ENCODE measurements at regions not wholly inside any gene's neighbourhood (a gene's known extent, or its start where the extent isn't known, plus 50 kb on each side); places are given as distances from the start of the nearest gene placed in this dataset.

GRCh38 chrX:116238093-116238492 lies 67.5 kb downstream of the AGTR2 start:
- no peaks in the 10 kb centered on the region for H3K9me3 ChIP-seq (ENCODE audit: low read depth, low read length)
- H3K27me3 ChIP-seq (ENCODE audit: insufficient read depth, low read length), result no peaks in the 10 kb centered on the region
- TF ChIP-seq CTCF (IDR thresholded peaks at IDR 0.05; ENCODE audit: extremely low read depth, low read depth, low read length), result no peak
- no peak overlapping the region for H3K27ac ChIP-seq (ENCODE audit: low read depth, low read length)
- DNase-seq (ENCODE audit: insufficient read length, low spot score, missing footprints), result no peak
- H3K4me3 ChIP-seq (ENCODE audit: insufficient read depth, low read length), result no peak overlapping the region
- H3K36me3 ChIP-seq (ENCODE audit: insufficient read depth, low read length), result no peaks in the 10 kb centered on the region
- no peak overlapping the region for H3K4me2 ChIP-seq (ENCODE audit: insufficient read depth, low read length)
- H2AFZ ChIP-seq (ENCODE audit: low read length), result no peak overlapping the region
- no peaks in the 10 kb centered on the region for H3K79me2 ChIP-seq (ENCODE audit: insufficient read depth, low read length)
- no peaks in the 10 kb centered on the region for H4K20me1 ChIP-seq (ENCODE audit: insufficient read depth, low read length)
- H3K4me1 ChIP-seq (ENCODE audit: insufficient read depth, low read length), result peaks cover 5% of the 10 kb centered on the region

- H3K4me2 ChIP-seq (ENCODE audit: insufficient read depth, low read length), result no peak overlapping the region
- no peak overlapping the region for H3K27ac ChIP-seq (ENCODE audit: low read depth, low read length)
- no peaks in the 10 kb centered on the region for H3K36me3 ChIP-seq (ENCODE audit: insufficient read depth, low read length)
- H3K9me3 ChIP-seq (ENCODE audit: low read depth, low read length), result no peaks in the 10 kb centered on the region
- H3K79me2 ChIP-seq (ENCODE audit: insufficient read depth, low read length), result no peaks in the 10 kb centered on the region
- DNase-seq (ENCODE audit: insufficient read length, low spot score, missing footprints), result no peak
- no peaks in the 10 kb centered on the region for H4K20me1 ChIP-seq (ENCODE audit: insufficient read depth, low read length)
- no peak overlapping the region for H3K4me3 ChIP-seq (ENCODE audit: insufficient read depth, low read length)
- TF ChIP-seq CTCF (IDR thresholded peaks at IDR 0.05; ENCODE audit: extremely low read depth, low read depth, low read length), result no peak
- no peaks in the 10 kb centered on the region for H3K27me3 ChIP-seq (ENCODE audit: insufficient read depth, low read length)
- peaks cover 5% of the 10 kb centered on the region for H3K4me1 ChIP-seq (ENCODE audit: insufficient read depth, low read length)
- no peak overlapping the region for H2AFZ ChIP-seq (ENCODE audit: low read length)
These were observed 68.2 kb downstream of the AGTR2 start for GRCh38 chrX:116238567-116239255.

- Histone ChIP-seq H3K27ac (ENCODE audit: low read depth, low read length) (peak overlapping the region; percentile 3), H3K4me1 (ENCODE audit: insufficient read depth, low read length) (peaks cover 5% of the 10 kb centered on the region), H3K4me3 (ENCODE audit: insufficient read depth, low read length) (peak overlapping the region; percentile 47), H3K36me3 (ENCODE audit: insufficient read depth, low read length) (no peaks in the 10 kb centered on the region), H3K4me2 (ENCODE audit: insufficient read depth, low read length) (peak overlapping the region; percentile 65), H3K27me3 (ENCODE audit: insufficient read depth, low read length) (no peaks in the 10 kb centered on the region), H3K79me2 (ENCODE audit: insufficient read depth, low read length) (no peaks in the 10 kb centered on the region), H2AFZ (ENCODE audit: low read length) (peak overlapping the region; percentile 70), H4K20me1 (ENCODE audit: insufficient read depth, low read length) (no peaks in the 10 kb centered on the region), H3K9me3 (ENCODE audit: low read depth, low read length) (no peaks in the 10 kb centered on the region)
- no peak for DNase-seq (ENCODE audit: insufficient read length, low spot score, missing footprints)
- TF ChIP-seq CTCF (IDR thresholded peaks at IDR 0.05; ENCODE audit: extremely low read depth, low read depth, low read length), result no peak
These were observed 69.6 kb downstream of the AGTR2 start for GRCh38 chrX:116239944-116240840.

GRCh38 chrX:116241001-116241400 lies 70.5 kb downstream of the AGTR2 start:
- Histone ChIP-seq H3K4me2 (ENCODE audit: insufficient read depth, low read length) (no peak overlapping the region), H3K36me3 (ENCODE audit: insufficient read depth, low read length) (no peaks in the 10 kb centered on the region), H3K9me3 (ENCODE audit: low read depth, low read length) (no peaks in the 10 kb centered on the region), H2AFZ (ENCODE audit: low read length) (no peak overlapping the region), H3K27ac (ENCODE audit: low read depth, low read length) (no peak overlapping the region), H3K4me3 (ENCODE audit: insufficient read depth, low read length) (no peak overlapping the region), H3K4me1 (ENCODE audit: insufficient read depth, low read length) (peaks cover 5% of the 10 kb centered on the region), H3K27me3 (ENCODE audit: insufficient read depth, low read length) (no peaks in the 10 kb centered on the region), H3K79me2 (ENCODE audit: insufficient read depth, low read length) (no peaks in the 10 kb centered on the region), H4K20me1 (ENCODE audit: insufficient read depth, low read length) (no peaks in the 10 kb centered on the region)
- TF ChIP-seq CTCF (IDR thresholded peaks at IDR 0.05; ENCODE audit: extremely low read depth, low read depth, low read length), result no peak
- DNase-seq (ENCODE audit: insufficient read length, low spot score, missing footprints), result no peak

All from osteoblast (primary cell).